Fibroblast of lung (primary cell): ENCODE measurements at regions not wholly inside any gene's neighbourhood (a gene's known extent, or its start where the extent isn't known, plus 50 kb on each side); places are given as distances from the start of the nearest gene placed in this dataset.

Experiments used
- DNase-seq, 2 donors: peaks; one replicate each; pipeline versions ENCODE4 v3.0.0 to v3.0.0-alpha.2; 2010; ENCODE audit warnings: low read depth in 2 of 2
- H2AFZ ChIP-seq: 2 replicates; pipeline ENCODE4 v1.5.1; 2012; ENCODE audit warnings: low read length, control low read depth, inconsistent platforms
- H3K27ac ChIP-seq: 2 replicates; pipeline ENCODE4 v1.5.1; 2011; ENCODE audit warnings: low read length, control low read depth; ENCODE audit not compliant: insufficient read depth
- H3K27me3 ChIP-seq: 2 replicates; pipeline ENCODE4 v1.5.1; 2011; ENCODE audit warnings: mild to moderate bottlenecking, low read length; ENCODE audit not compliant: control insufficient read depth, insufficient read depth
- H3K36me3 ChIP-seq: 2 replicates; pipeline ENCODE4 v1.5.1; 2011; ENCODE audit warnings: low read length; ENCODE audit not compliant: control insufficient read depth, insufficient read depth
- H3K4me1 ChIP-seq: 2 replicates; pipeline ENCODE4 v1.5.1; 2011; ENCODE audit warnings: low read length; ENCODE audit not compliant: control insufficient read depth, insufficient read depth; ENCODE audit errors: extremely low read depth
- H3K4me2 ChIP-seq: 2 replicates; pipeline ENCODE4 v1.5.1; 2011; ENCODE audit warnings: low read length, control low read depth; ENCODE audit not compliant: insufficient read depth; ENCODE audit errors: extremely low read depth
- H3K4me3 ChIP-seq, 4 experiments: fragments of 200-600 bp in 1 of 4; sonication (generic) in 1 of 4; replicated peaks in 1 of 4; 2 replicates each; pipeline ENCODE4 v1.5.1; 2011 to 2016; ENCODE audit warnings: low read length in 4 of 4, low read depth in 3 of 4, mild to moderate bottlenecking in 3 of 4, control low read depth in 2 of 4, inconsistent platforms in 1 of 4, mixed read lengths in 1 of 4; ENCODE audit not compliant: insufficient read depth in 1 of 4; ENCODE audit errors: control extremely low read depth in 1 of 4
- H3K79me2 ChIP-seq: 2 replicates; pipeline ENCODE4 v1.5.1; 2012; ENCODE audit warnings: mild to moderate bottlenecking, low read length, inconsistent platforms; ENCODE audit not compliant: control insufficient read depth, insufficient read depth
- H3K9ac ChIP-seq: 2 replicates; pipeline ENCODE4 v1.5.1; 2011; ENCODE audit warnings: mild to moderate bottlenecking, low read length, control low read depth; ENCODE audit not compliant: insufficient read depth
- H3K9me3 ChIP-seq: 2 replicates; pipeline ENCODE4 v1.5.1; 2012; ENCODE audit warnings: low read depth, low read length; ENCODE audit not compliant: control insufficient read depth, insufficient read depth
- H4K20me1 ChIP-seq: 2 replicates; pipeline ENCODE4 v1.5.1; 2011; ENCODE audit warnings: low read length; ENCODE audit not compliant: control insufficient read depth, insufficient read depth; ENCODE audit errors: extremely low read depth
- EZH2 ChIP-seq: IDR thresholded peaks from 2 replicates; pipeline ENCODE4 v1.5.1; 2012; ENCODE audit warnings: low read length, control low read depth, mild to moderate bottlenecking; ENCODE audit errors: missing control alignments
- TF ChIP-seq, protein P1 (sequence below), 2 donors: IDR thresholded peaks in 1 of 2; conservative IDR thresholded peaks in 1 of 2; 1 replicate in 1 of 2; 2 replicates in 1 of 2; pipeline ENCODE4 v1.5.1; 2011 to 2012; ENCODE audit warnings: low read length in 2 of 2, control low read depth in 1 of 2, inconsistent platforms in 1 of 2, low read depth in 1 of 2, mild to moderate bottlenecking in 1 of 2

DNA sequence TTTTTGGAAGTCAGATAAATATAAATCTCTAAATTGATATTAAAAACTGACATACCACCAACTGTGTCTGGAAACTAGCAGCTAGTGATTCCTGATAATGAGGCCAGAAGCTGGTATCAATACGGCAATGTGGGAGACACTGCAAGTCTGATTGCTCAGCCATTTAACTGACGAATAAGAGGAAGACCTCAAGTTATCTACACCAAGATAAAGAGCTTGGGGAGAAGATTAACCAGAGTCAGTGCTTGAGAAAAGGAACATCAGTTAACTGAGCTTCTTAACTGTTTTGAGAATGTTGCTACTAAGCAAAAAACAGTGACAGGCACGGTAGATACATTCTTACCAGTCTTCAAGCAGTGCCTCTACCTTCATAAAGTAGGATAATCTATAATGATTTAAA, 140.4 kb upstream of the TENT5A start:
- H4K20me1 ChIP-seq = no peaks in the 10 kb centered on the region
- no peaks in the 10 kb centered on the region for H3K79me2 ChIP-seq
- peaks cover 21% of the 10 kb centered on the region for H3K4me1 ChIP-seq
- H3K9me3 ChIP-seq = no peaks in the 10 kb centered on the region
- no peak overlapping the region for H3K4me2 ChIP-seq
- no peak overlapping the region for H3K4me3 ChIP-seq
- H3K27me3 ChIP-seq = no peaks in the 10 kb centered on the region
- no peak overlapping the region for H2AFZ ChIP-seq
- DNase-seq = peak in 1 of 2 donors; percentile 39
- TF ChIP-seq EZH2 = no peak
- TF ChIP-seq, protein P1, sequence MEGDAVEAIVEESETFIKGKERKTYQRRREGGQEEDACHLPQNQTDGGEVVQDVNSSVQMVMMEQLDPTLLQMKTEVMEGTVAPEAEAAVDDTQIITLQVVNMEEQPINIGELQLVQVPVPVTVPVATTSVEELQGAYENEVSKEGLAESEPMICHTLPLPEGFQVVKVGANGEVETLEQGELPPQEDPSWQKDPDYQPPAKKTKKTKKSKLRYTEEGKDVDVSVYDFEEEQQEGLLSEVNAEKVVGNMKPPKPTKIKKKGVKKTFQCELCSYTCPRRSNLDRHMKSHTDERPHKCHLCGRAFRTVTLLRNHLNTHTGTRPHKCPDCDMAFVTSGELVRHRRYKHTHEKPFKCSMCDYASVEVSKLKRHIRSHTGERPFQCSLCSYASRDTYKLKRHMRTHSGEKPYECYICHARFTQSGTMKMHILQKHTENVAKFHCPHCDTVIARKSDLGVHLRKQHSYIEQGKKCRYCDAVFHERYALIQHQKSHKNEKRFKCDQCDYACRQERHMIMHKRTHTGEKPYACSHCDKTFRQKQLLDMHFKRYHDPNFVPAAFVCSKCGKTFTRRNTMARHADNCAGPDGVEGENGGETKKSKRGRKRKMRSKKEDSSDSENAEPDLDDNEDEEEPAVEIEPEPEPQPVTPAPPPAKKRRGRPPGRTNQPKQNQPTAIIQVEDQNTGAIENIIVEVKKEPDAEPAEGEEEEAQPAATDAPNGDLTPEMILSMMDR (conservative IDR thresholded peaks at IDR 0.05 in 1 of 2, IDR thresholded peaks at IDR 0.05 in 1 of 2; ENCODE audit: low read depth in 1 of 2, low read length in 2 of 2) = no peak
- no peaks in the 10 kb centered on the region for H3K36me3 ChIP-seq
- H3K9ac ChIP-seq = no peak overlapping the region
- no peak overlapping the region for H3K27ac ChIP-seq

- H3K27me3 ChIP-seq = no peaks in the 10 kb centered on the region
Observed at GRCh38 chr6:81891874-81892273, 139.4 kb upstream of the TENT5A start.

GRCh38 chr6:81890846-81891245, 138.4 kb upstream of the TENT5A start:
- H4K20me1 ChIP-seq = no peaks in the 10 kb centered on the region
- H3K9me3 ChIP-seq = no peaks in the 10 kb centered on the region
- no peaks in the 10 kb centered on the region for H3K79me2 ChIP-seq
- H3K27ac ChIP-seq = peak overlapping the region; percentile 4
- no peak overlapping the region for H3K4me3 ChIP-seq
- H3K4me1 ChIP-seq = peaks cover 10% of the 10 kb centered on the region
- no peak overlapping the region for H2AFZ ChIP-seq
- no peak overlapping the region for H3K9ac ChIP-seq
- TF ChIP-seq, protein P1 (conservative IDR thresholded peaks at IDR 0.05 in 1 of 2, IDR thresholded peaks at IDR 0.05 in 1 of 2; ENCODE audit: low read depth in 1 of 2, low read length in 2 of 2) = no peak
- TF ChIP-seq EZH2 = no peak
- peak overlapping the region; percentile 45 for H3K4me2 ChIP-seq
- no peaks in the 10 kb centered on the region for H3K27me3 ChIP-seq
- peak; percentile 66 to 97 for DNase-seq
- H3K36me3 ChIP-seq = no peaks in the 10 kb centered on the region

More at GRCh38 chr6:81891874-81892273, 139.4 kb upstream of the TENT5A start:
- H3K4me1 ChIP-seq = peaks cover 15% of the 10 kb centered on the region
- H3K36me3 ChIP-seq = no peaks in the 10 kb centered on the region
- H4K20me1 ChIP-seq = no peaks in the 10 kb centered on the region
- H3K4me2 ChIP-seq = no peak overlapping the region
- DNase-seq = no peak
- no peak overlapping the region for H2AFZ ChIP-seq
- H3K9ac ChIP-seq = no peak overlapping the region
- TF ChIP-seq EZH2 = no peak
- TF ChIP-seq, protein P1 (conservative IDR thresholded peaks at IDR 0.05 in 1 of 2, IDR thresholded peaks at IDR 0.05 in 1 of 2; ENCODE audit: low read depth in 1 of 2, low read length in 2 of 2) = no peak
- H3K9me3 ChIP-seq = no peaks in the 10 kb centered on the region
- H3K4me3 ChIP-seq = no peak overlapping the region
- H3K27ac ChIP-seq = no peak overlapping the region
- no peaks in the 10 kb centered on the region for H3K79me2 ChIP-seq
